ENCODE measurements at regions not wholly inside any gene's neighbourhood (a gene's known extent, or its start where the extent isn't known, plus 50 kb on each side); places are given as distances from the start of the nearest gene placed in this dataset.
"Not testable (repeated sequence)": the region's sequence is repeated elsewhere in the genome, so short reads cannot be mapped to it uniquely, and the experiment has no call there.

DNA sequence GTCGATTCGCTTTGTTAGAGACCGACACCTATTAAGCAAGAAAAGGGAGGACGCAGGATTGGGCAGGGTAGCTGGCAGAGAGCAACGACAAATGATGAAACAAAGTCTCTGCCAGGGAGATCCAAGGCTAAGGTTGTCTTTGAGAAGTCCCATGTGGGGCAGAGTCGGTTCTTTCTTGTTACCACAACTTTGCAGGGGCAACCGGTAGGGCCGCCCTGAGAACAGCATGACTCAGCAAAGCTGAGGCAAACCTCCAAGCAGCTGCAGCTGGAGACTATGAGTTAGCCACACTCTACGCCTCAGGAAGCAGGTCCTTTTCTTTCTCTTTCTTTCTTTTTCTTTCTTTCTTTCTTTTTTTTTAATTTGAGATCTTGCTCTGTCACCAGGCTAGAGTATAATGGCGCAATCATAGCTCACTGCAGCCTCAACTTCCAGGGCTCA lies 452.3 kb upstream of the ID2 start:
- peak; percentile 80 for DNase-seq

DNA sequence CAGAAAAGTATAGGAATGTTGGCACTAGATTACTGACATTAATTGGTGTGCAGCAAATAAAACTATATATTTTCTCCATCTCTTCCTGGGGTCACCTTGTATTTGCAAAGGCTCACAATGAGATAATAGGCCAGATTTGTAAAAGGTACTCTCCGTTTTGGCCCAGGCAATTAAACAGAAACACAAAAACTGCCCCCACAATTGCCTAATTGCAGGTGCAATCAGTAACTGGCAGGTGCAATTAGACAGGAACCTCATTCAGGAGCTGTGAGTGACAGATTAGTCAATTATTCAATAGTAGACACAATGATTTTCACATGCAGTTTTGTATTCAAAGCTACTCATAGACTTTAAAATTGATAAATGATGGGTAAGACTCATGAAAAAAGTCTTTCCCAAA lies 451.4 kb upstream of the ID2 start:
- DNase-seq: no peak

DNA sequence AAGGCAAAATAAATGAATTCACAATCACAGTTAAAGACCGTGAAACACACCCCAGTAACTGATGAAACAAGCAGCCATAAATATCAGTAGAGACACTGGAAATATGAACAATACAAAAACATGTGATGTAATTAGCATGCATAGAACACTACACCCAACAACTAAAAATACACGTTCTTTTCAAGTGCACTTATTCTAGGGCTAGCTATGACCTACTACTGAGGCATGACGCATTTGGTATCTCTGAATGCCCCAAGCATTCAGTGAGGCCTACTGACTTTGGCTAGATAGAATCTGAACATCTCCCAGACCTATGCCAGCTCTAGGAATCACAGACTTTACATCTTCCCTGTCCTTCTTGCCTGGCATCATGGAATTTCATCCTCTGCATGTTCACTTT lies 450.0 kb upstream of the ID2 start:
- no peak for DNase-seq

DNA sequence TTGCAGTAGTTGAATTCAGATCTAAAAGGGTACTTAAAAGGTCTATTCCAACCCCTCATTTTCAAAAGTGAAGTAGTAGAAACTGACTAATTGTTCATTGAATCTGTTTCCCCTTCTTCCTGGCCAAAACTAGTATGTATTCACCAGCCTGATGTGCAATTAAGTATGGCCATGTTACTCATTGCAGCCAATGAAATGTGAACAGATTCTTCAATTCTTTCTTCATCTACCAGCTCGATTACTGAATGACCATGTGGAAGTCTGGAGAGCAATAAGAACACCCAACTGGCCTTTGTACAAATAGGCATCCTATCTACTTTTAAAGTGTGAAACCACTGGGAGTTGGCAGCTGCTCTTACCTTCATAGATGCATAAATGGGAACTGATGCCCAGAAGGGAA lies 449.0 kb upstream of the ID2 start:
- DNase-seq: no peak

DNA sequence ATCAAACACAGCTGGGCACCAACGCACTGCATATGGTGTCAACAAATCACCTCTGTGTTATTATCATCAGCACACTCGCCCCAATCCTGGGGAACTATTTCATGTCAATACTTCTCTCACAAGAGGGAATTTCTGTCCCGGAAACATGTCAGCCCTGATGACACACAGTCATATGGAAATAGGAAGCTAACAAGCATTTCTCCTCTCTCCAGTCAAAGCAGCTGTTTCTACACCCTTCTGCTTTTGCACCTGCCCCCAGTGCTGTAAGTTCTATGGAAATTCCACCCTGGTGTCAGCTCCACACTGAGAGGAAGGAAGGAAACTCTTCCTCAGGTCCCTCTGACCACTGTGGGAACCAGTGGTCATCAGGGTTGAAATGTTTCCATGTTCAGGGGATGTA lies 447.6 kb upstream of the ID2 start:
- no peak for DNase-seq

DNA sequence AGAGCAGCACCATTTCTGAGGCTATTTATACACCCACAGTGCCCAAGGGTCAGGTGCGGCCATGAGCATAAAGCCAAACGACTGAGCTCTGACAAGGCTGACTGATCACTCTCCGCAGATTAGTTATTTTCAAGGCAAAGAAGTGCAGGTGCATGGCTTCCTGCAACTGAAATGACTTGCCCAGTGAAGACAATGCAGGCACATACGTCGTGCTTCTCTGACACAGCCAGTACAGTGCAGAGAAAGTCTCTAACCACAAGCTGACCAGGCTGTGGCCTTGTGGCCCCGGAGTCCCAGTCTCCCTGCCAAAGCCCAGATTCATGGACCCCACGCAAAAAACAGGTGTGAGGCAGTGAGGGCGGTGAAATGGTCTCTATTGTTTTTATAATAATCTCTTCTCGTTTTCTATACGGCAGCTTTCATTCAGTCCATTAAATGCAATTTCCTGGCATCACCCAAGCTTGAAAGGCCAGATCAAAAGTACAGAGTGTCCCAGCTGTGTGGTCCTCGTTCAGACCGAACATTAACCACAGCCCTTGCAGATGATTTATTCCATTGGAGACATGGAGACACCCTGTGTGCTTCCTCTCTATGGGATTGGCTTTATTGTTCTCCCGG lies 447.0 kb upstream of the ID2 start:
- DNase-seq: no peak

DNA sequence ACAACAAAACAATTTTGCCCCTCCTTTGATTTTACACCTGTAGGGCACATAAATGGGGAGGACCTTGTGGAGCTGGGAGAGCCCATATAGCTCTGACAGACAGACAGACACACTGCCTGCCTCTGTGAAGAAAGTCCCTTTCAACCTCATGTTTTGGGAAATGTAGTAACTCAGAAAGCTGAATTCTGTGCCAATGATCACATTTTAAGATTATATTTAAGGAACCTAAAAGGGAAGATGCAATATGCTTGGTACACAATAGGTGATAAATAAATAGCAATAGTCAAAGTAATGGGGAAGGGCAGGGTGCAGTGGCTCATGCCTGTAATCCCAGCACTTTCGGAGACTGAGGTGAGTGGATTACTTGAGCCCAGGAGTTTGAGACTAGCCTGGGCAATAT lies 446.4 kb upstream of the ID2 start:
- no peak for DNase-seq

DNA sequence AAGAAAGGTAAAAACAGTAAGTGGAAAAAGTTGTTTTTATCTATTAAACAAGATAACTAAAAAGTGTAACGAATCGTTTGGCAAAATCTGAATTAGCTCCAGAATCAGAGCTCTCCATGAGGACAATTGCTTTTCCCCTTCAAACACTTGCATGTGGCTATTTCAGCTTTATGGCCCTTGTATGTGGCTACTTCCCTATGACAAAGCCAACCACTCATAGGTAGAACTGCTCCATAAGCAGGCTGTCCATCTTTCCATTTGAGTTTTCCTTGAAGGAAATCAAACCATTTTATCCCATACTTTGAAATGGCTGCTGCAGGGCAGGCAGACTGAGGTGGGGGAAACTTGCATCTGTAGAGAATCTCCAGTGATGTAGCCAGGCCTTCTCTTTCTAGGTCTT lies 445.5 kb upstream of the ID2 start:
- DNase-seq: no peak

DNA sequence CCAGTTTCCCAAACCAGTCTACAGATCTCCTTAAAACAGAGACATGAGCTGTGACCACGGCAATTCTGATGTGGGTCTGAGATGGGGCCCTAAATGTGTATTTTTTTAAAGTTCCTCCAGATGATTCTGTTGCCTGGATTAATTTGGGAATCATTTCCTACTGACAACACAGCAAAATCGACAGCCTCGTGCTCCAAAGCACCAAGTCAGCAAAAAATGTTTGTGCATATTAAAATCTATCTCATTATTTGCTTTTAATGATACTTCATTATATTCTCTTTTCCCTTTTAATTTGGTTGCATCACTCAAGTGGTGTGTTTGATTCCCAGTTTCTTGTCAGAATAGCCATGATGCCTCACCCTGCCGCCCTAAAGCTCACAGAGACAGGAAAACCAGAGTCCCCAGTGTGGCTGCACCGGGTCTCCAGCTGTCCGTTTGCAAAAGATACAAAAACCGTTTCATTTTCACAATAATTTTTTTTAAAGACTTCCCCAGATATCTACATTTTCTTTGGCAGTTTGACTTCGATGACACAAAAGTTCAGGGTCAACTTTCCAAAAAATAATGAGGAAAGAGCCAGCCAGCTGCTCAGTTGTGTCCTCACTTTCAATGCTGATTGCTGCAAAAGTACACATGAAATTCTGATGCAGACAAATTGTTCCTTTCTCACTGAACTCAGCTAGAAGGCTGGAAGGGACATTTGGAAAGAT lies 443.2 kb upstream of the ID2 start:
- no peak for DNase-seq

DNA sequence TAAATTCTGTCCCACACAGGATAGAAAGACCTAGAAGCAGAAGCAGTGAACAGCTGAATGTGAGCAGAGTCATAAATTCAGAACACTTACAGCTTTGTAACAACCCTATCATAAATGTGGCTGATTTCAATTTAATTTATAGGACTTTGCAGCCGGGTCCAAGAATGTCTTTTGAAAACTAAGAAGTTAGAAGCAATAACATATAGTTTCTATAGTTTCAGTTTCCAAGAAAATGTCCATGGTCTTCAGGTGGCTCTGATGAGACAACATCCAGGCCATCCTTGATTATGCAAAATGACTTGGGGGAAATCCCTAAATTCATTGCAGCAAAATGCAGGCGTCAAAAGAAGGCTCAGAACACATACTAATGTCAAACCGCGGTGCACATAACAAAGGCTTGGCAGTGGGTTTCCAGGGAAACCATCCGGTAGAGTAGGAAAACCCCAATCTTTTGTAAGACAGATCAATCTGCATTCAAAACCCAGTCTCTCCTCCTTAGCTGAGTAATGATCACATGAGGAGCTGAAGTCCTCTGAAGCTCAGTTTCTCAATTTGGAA lies 442.2 kb upstream of the ID2 start:
- DNase-seq: no peak

DNA sequence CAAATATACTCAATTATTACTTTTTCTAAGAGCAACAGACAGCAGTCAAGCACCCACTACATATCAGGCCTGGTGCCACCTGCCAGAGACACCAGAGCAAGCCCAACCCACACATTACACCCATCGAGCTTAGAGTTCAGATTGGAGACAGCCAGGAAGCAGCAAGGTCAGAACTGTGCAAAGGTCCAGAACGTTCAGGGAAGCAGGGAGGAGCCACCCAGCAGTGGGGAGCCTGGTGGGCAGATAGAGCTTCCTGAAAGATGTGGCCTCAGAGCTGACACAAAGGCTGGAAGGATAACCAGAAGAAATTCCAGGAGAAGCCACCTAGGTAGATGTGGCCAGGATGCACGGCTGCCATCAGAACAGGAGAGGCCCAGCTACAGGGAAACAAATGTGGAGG lies 440.5 kb upstream of the ID2 start:
- DNase-seq: no peak

DNA sequence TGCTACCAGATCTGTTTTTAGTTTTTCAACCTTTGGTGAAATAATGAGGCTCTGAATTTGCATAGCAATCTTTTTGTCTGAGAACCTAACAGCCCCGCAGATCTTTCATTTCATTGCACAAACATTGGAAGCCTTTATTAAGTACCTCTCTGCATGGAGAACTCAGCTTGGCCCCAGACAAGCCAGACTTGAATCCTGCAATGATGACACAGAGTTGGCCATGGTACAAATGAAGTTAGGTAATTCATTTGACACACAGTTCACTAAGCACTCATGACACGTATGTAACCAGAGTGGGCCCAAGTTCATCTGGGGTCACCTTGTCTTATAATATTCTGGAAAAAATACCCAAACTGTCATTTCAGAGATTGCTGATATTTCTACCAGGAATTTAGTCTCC lies 439.1 kb upstream of the ID2 start:
- DNase-seq: no peak

DNA sequence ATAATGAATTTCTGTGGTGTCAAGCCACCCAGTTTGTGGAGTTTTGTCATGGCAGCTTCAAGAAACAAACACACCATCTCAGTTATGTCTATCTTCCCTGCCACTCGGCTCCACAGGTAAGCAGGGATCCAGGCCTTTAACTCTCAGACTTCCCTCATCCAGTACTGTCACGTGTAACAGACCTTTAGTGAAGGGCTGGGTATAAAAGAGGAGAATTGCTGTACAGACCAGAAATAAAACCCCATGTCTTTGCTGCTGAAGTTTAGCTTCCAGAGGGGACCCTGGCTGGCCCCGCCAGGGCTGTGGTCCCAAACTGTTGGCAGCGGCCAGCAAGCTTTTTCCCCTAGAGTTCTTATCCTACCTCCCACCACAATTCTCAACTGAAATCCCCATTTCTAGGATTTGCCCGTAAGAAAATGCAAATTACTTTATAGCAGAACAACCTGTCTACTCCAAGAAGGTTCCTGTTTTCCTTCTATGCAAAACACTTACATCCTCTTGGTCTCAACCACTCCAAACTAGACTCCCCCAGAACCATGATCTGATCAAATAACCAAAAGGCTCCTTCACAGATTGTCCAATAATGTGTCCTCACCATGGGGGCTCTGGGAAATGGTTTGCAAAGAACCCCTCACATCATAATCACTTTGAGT lies 438.0 kb upstream of the ID2 start:
- DNase-seq: no peak

DNA sequence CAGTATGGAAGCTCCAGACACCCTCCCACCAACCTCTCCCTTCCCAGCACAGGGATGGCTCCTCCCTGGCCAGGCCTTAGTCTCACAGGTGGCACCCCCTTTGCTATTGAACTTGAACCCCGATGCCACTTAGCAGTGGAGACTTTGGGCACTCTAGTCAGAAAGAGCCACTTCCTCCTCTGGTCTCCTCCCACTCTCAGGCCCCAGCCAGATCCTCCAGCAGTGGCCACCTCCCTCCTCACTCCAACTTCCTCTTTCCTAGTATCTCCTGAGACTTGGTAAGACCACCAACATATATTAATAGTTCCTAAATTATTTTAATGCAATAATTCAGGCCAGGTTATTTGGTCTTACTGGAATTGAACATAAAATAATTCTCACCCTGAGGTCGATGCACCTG lies 437.2 kb upstream of the ID2 start:
- DNase-seq: peak; percentile 78

DNA sequence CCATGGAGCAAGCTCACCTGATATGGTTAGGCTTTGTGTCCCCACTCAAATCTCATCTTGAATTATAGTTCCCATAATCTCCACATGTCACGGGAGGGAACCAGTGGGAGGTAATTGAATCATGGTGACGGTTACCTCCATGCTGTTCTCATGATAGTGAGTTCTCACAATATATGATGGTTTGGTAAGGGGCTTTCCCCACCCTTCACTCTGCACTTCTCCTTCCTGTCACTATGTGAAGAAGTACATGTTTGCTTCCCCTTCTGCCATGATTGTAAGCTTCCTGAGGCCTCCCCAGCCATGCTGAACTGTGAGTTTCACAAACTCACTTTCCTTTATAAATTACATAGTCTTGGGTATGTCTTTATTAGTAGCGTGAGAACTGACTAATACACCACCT lies 435.7 kb upstream of the ID2 start:
- DNase-seq: no peak

DNA sequence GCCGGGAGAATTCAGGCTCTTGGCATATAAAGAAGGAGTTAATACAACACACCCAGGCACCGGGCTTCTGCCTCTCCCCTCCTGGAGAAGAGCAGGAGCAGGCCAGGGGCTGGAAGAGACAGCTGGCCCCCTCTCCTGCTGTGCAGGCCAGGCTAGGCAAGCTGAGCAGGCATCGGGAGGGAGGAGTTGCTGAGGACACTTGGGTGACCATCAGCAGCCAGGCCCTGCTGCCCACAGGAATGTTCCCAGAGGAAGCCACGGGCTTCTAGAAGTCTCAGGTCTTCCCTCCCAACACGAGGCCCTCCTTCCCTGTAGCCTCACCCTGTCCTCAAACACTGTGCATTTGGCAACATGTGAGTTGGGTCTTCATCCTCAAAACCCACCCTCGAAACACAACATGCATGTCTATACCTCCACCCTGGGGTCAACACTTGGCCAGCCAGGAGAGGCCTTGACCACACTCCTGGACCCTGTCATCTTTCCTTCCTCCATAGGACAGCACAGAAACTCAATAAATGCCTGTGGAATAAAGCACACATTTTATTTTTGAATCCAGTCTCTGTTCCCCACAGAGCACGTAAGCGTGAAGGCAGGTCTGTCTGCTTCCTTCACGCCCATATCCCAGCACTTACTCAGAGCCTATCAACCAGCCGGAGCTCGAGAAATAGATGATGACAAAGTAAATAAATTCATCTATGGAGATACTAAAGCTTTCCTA lies 433.8 kb upstream of the ID2 start:
- DNase-seq: no peak

DNA sequence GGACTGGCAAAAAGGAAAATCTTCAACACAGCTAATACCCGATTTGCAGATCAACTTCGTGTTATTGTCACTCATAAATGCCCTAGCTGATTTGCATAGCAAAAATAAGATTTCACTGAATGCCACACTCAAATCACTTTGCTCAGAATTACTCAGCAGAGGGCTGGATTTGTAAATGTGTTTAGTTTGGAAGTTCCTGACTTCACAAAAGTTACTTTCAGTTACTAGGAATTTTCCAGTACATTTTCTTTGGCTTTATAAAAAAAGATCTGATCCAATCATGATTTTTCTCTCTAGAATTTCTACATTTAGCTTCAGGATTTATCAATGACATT lies 433.3 kb upstream of the ID2 start:
- no peak for DNase-seq

DNA sequence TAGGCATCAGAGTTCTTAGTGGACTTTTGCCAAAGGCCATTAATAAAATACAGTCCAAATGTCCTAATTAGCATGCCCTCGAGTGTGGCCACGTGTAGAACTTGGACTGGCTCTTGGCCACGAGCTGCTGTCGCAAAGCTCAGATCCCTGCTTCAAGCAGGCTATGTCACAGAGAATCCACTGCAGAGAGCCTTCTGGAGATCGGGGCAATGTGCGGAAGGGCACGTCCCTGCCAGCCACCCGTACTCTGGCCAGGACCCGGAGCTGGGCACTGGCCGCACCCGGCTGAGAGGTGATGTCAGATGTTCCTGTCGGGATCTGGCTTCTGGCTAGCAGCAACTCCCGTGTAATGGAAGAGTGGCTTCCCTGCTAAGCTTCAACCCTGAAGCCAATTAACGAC lies 432.7 kb upstream of the ID2 start:
- DNase-seq: no peak

DNA sequence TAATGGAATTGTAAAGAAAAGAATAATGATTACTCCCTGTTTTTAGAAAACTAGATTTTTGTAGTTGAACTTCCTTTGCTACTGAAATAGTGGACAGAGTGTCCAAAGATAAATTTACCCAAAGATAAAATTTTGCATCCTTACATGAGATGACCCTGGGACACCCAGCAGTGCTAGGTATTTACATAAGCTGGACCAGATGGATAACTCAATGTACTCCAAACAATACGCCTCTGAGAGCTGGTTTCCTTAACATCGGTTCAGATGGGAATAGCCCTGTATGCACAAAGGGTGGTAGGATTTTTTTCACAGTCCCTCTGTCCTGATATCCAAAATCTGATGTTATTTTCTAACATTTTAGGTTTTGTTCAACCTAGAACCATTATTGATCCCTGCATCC lies 432.1 kb upstream of the ID2 start:
- DNase-seq: no peak

DNA sequence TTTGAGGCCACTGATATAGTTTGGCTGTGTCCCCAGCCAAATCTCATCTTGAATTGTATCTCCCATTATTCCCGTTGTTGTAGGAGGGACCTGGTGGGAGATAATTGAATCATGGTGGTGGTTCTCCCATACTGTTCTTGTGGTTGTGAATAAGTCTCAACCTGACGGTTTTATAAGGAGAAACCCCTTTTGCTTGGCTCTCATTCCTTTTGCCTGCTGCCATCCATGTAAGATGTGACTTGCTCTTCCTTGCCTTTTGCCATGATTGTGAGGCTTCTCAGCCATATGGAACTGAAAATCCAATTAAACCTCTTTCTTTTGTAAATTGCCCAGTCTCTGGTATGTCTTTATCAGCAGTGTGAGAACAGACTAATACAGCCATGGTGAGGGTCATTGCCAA lies 431.6 kb upstream of the ID2 start:
- not testable (repeated sequence) for DNase-seq

DNA sequence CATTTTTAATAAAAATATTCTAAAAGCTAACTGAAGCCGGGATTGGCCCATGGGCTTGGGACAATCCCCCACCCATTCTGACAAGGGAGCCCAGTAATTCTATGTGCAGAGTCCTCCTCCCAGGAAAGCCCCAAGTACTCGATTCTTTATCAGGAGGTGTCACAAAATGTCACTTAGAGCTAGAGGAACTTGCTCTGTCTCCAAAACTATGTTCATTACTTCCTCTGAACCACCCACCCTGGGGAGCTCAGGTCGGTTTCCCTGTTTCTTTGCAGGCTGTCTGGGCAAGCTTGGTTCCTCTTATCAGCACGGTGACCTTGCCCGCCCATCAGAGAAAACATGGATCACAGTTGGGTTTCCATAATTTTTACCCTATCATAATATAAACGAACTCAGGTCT lies 430.6 kb upstream of the ID2 start:
- DNase-seq: no peak

DNA sequence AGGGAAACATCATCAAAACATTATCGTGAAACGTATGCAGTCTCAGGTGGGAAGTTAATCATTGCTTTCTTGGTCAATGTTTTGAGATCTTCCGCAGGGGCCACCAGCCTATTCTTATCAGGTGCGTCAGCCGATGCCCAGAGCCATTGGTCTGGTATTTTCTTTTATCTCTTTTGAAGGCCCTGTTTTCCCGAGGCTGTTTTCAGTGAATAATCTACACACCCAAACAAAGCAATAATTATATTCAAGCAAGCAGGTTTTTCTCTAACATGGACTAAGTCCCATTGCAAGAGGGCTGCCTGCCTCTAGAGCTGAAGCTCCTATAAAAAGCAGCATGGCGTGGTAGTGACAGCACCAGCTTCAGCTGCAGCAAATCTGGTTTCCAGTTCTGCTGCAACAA lies 430.0 kb upstream of the ID2 start:
- DNase-seq: no peak

DNA sequence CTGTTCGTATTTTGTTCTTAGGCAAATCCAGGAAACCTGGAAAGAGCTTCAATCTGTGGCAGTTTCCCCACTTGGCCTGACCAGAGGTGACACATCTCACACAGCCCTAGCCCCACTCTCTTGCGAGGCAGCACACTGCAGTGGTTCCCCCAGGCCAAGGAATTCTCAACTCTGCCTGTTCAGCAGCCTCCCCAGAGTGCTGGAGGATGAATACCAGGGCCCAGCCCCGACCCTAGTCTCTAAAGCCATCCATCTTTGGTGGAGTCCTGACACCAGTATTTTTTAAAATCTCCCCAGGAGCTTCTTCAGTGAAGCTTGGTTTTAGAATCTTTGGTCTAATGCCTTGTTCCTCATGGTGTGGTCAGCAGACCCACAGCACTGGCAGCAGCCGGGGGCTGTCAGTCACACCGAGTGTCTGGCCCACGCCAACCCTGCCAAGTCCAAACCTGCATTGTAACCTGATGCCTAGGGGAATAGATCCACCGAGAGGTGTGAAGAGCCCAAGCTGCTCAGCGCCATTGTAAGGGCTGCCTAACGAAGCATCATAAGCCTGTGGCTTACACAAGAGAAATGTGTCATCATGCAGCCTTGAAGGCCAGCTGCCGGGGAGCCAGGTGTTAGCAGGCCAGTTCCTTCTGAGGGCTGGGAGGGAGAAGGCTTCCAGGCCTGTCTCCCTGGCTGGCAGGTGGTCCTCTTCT lies 428.7 kb upstream of the ID2 start:
- no peak for DNase-seq
